CD14-positive monocyte (primary cell): ENCODE measurements at regions not wholly inside any gene's neighbourhood (a gene's known extent, or its start where the extent isn't known, plus 50 kb on each side); places are given as distances from the start of the nearest gene placed in this dataset.

Source experiments
- DNase-seq, 3 donors: peaks; one replicate each; pipeline ENCODE4 v3.0.0-alpha.2; 2011 to 2022
- H2AFZ ChIP-seq: 2 replicates; pipeline ENCODE4 v1.6.0; 2012; ENCODE audit warnings: mild to moderate bottlenecking, low read depth, low read length, inconsistent platforms; ENCODE audit not compliant: insufficient read depth, poor library complexity, severe bottlenecking
- H3K27ac ChIP-seq, 2 donors: 1 replicate in 1 of 2; 2 replicates in 1 of 2; pipeline ENCODE4 v1.5.1; 2012 to 2013; ENCODE audit warnings: low read length in 2 of 2, control low read depth in 1 of 2, inconsistent platforms in 1 of 2, low read depth in 1 of 2, mild to moderate bottlenecking in 1 of 2
- H3K27me3 ChIP-seq, 2 donors: one replicate each; pipeline versions ENCODE4 v1.6.0 to v1.6.1; 2011 to 2013; ENCODE audit warnings: low read length in 2 of 2; ENCODE audit not compliant: control insufficient read depth in 2 of 2, insufficient read depth in 2 of 2
- H3K36me3 ChIP-seq, 2 donors: replicated peaks in 1 of 2; 1 replicate in 1 of 2; 2 replicates in 1 of 2; pipeline versions ENCODE4 v1.5.1 to v1.6.1; 2012 to 2013; ENCODE audit warnings: low read length in 2 of 2, control low read depth in 1 of 2, inconsistent platforms in 1 of 2, mild to moderate bottlenecking in 1 of 2; ENCODE audit not compliant: insufficient read depth in 2 of 2, control insufficient read depth in 1 of 2
- H3K4me1 ChIP-seq, 2 donors: 1 replicate in 1 of 2; 2 replicates in 1 of 2; pipeline versions ENCODE4 v1.5.1 to v1.6.1; 2012 to 2013; ENCODE audit warnings: low read length in 2 of 2, control low read depth in 1 of 2, inconsistent platforms in 1 of 2, mild to moderate bottlenecking in 1 of 2, moderate library complexity in 1 of 2; ENCODE audit not compliant: insufficient read depth in 2 of 2, control insufficient read depth in 1 of 2
- H3K4me2 ChIP-seq: replicated peaks from 2 replicates; pipeline ENCODE3; 2012; ENCODE audit warnings: low read length, moderate library complexity, mild to moderate bottlenecking; ENCODE audit not compliant: poor library complexity, severe bottlenecking; ENCODE audit errors: extremely low read depth
- H3K4me3 ChIP-seq, 3 experiments: fragments of 200-600 bp in 1 of 3; sonication (generic) in 1 of 3; replicated peaks in 1 of 3; 1 replicate in 2 of 3; 2 replicates in 1 of 3; pipeline ENCODE4 v1.5.1; 2011 to 2013; ENCODE audit warnings: low read length in 3 of 3, mild to moderate bottlenecking in 3 of 3, control low read depth in 2 of 3, low read depth in 2 of 3, inconsistent platforms in 1 of 3, moderate library complexity in 1 of 3
- H3K79me2 ChIP-seq: 2 replicates; pipeline ENCODE4 v1.6.0; 2012; ENCODE audit warnings: mild to moderate bottlenecking, control low read depth, inconsistent platforms, low read length, moderate library complexity; ENCODE audit not compliant: insufficient read depth
- H3K9ac ChIP-seq: 2 replicates; pipeline ENCODE4 v1.6.0; 2017; ENCODE audit warnings: low read length, mild to moderate bottlenecking; ENCODE audit not compliant: insufficient read depth, poor library complexity, severe bottlenecking
- H3K9me3 ChIP-seq, 2 donors: replicated peaks in 1 of 2; 1 replicate in 1 of 2; 2 replicates in 1 of 2; pipeline versions ENCODE4 v1.5.1 to v1.6.1; 2012 to 2013; ENCODE audit warnings: low read length in 2 of 2, control low read depth in 1 of 2; ENCODE audit not compliant: control insufficient read depth in 1 of 2, insufficient read depth in 1 of 2
- H4K20me1 ChIP-seq: 2 replicates; pipeline ENCODE4 v1.6.0; 2012; ENCODE audit warnings: mild to moderate bottlenecking, low read length, control low read depth, moderate library complexity; ENCODE audit not compliant: insufficient read depth
- H3K27ac Mint-ChIP-seq, 7 donors: one replicate each; pipeline ENCODE4 v1.8.0; 2020; ENCODE audit warnings: mild to moderate bottlenecking in 7 of 7, mixed read lengths in 7 of 7, moderate library complexity in 6 of 7, inconsistent platforms in 2 of 7
- H3K27me3 Mint-ChIP-seq, 3 donors: one replicate each; pipeline ENCODE4 v1.8.0; 2021 to 2022; ENCODE audit warnings: low read depth in 3 of 3, mild to moderate bottlenecking in 3 of 3, mixed read lengths in 3 of 3, moderate library complexity in 3 of 3, inconsistent platforms in 1 of 3
- H3K36me3 Mint-ChIP-seq, 2 donors: one replicate each; pipeline ENCODE4 v1.8.0; 2020; ENCODE audit warnings: mixed read lengths in 2 of 2, inconsistent platforms in 1 of 2, mild to moderate bottlenecking in 1 of 2
- H3K4me1 Mint-ChIP-seq: one replicate; pipeline ENCODE4 v1.8.0; 2020; ENCODE audit warnings: mild to moderate bottlenecking, mixed read lengths
- H3K4me3 Mint-ChIP-seq, 2 donors: one replicate each; pipeline ENCODE4 v1.8.0; 2020; ENCODE audit warnings: mild to moderate bottlenecking in 2 of 2, mixed read lengths in 2 of 2, moderate library complexity in 1 of 2
- H3K9me3 Mint-ChIP-seq, 7 donors: one replicate each; pipeline ENCODE4 v1.8.0; 2020 to 2022; ENCODE audit warnings: mixed read lengths in 7 of 7, mild to moderate bottlenecking in 6 of 7, moderate library complexity in 6 of 7, inconsistent platforms in 2 of 7
- WGBS: methylation state at CpG from one replicate; pipeline ENCODE4 v1.1.5; 2013; ENCODE audit warnings: missing lambda C conversion rate; ENCODE audit not compliant: insufficient coverage; 5-methylcytosine and 5-hydroxymethylcytosine counted together
- intact Hi-C, 2 donors: fragments of 100-400 bp; cut with micrococcal nuclease; formaldehyde crosslinking; loops; one replicate each; pipeline versions ENCODE4 v1.15.0 to v1.15.1; 2023
- TF ChIP-seq, protein P1 (sequence below): fragments of 200-600 bp; IDR thresholded peaks from one replicate; pipeline ENCODE4 v1.8.0; 2022; ENCODE audit warnings: antibody characterized with exemption, mild to moderate bottlenecking

DNA sequence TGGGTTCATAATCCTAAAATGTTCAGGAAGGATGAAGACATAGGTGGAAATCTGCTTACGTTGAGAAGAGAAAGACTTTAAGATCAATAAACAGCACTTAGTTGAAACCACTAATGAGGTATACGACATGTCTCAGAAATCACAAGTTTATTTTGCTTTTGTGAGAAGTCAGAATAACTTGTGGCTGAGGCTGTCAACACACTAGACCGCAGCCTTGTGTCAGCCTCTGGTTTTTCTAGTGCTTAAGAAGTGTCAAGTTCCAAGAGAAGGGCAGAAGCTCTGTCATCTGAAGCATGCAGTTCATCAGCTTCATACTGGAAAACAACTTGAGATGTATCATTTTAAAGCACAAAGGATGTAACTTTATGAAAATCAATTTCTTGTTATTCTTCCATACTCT is 420.9 kb downstream of the METTL15 start:
- H3K4me1 ChIP-seq = no peaks in the 10 kb centered on the region
- H3K9me3 ChIP-seq = peaks cover 9 to 16% of the 10 kb centered on the region in 2 donors
- no peaks in the 10 kb centered on the region for H3K27me3 Mint-ChIP-seq
- no peak overlapping the region for H3K4me3 ChIP-seq
- intact Hi-C loops = no loop called here
- TF ChIP-seq, protein P1, sequence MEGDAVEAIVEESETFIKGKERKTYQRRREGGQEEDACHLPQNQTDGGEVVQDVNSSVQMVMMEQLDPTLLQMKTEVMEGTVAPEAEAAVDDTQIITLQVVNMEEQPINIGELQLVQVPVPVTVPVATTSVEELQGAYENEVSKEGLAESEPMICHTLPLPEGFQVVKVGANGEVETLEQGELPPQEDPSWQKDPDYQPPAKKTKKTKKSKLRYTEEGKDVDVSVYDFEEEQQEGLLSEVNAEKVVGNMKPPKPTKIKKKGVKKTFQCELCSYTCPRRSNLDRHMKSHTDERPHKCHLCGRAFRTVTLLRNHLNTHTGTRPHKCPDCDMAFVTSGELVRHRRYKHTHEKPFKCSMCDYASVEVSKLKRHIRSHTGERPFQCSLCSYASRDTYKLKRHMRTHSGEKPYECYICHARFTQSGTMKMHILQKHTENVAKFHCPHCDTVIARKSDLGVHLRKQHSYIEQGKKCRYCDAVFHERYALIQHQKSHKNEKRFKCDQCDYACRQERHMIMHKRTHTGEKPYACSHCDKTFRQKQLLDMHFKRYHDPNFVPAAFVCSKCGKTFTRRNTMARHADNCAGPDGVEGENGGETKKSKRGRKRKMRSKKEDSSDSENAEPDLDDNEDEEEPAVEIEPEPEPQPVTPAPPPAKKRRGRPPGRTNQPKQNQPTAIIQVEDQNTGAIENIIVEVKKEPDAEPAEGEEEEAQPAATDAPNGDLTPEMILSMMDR = no peak
- no peaks in the 10 kb centered on the region for H3K36me3 ChIP-seq
- no peaks in the 10 kb centered on the region for H3K79me2 ChIP-seq
- DNase-seq = no peak
- 83% methylated on average over 1 of the region's 3 CpGs for WGBS
- H3K27me3 ChIP-seq = no peaks in the 10 kb centered on the region
- H3K4me1 Mint-ChIP-seq = no peaks in the 10 kb centered on the region
- peaks cover 9 to 25% (median 17%) of the 10 kb centered on the region in 7 donors for H3K9me3 Mint-ChIP-seq
- H3K27ac ChIP-seq = no peak overlapping the region
- no peak overlapping the region for H3K4me3 Mint-ChIP-seq
- no peaks in the 10 kb centered on the region for H4K20me1 ChIP-seq
- no peak overlapping the region for H3K4me2 ChIP-seq
- H2AFZ ChIP-seq = no peak overlapping the region
- H3K9ac ChIP-seq = no peak overlapping the region
- H3K36me3 Mint-ChIP-seq = no peaks in the 10 kb centered on the region
- no peak overlapping the region for H3K27ac Mint-ChIP-seq

GRCh38 chr11:28528217-28528616 is 420.0 kb downstream of the METTL15 start:
- no peak overlapping the region for H3K4me3 Mint-ChIP-seq
- no peak overlapping the region for H3K4me3 ChIP-seq
- no peaks in the 10 kb centered on the region for H3K4me1 Mint-ChIP-seq
- no peak for DNase-seq
- no peaks in the 10 kb centered on the region for H3K27me3 Mint-ChIP-seq
- H3K4me1 ChIP-seq = no peaks in the 10 kb centered on the region
- no peaks in the 10 kb centered on the region for H3K36me3 Mint-ChIP-seq
- H3K9me3 ChIP-seq = peaks cover 9 to 16% of the 10 kb centered on the region in 2 donors
- intact Hi-C loops = no loop called here
- TF ChIP-seq, protein P1 = no peak
- H3K36me3 ChIP-seq = no peaks in the 10 kb centered on the region
- WGBS = 78% methylated on average over 3 of the region's 4 CpGs
- H3K79me2 ChIP-seq = no peaks in the 10 kb centered on the region
- no peak overlapping the region for H3K27ac Mint-ChIP-seq
- no peak overlapping the region for H3K9ac ChIP-seq
- H3K27me3 ChIP-seq = no peaks in the 10 kb centered on the region
- H2AFZ ChIP-seq = no peak overlapping the region
- no peak overlapping the region for H3K4me2 ChIP-seq
- H3K9me3 Mint-ChIP-seq = peaks cover 12 to 25% (median 20%) of the 10 kb centered on the region in 7 donors
- H4K20me1 ChIP-seq = no peaks in the 10 kb centered on the region
- H3K27ac ChIP-seq = no peak overlapping the region
